ENCODE measurements at regions not wholly inside any gene's neighbourhood (a gene's known extent, or its start where the extent isn't known, plus 50 kb on each side); places are given as distances from the start of the nearest gene placed in this dataset.

DNA sequence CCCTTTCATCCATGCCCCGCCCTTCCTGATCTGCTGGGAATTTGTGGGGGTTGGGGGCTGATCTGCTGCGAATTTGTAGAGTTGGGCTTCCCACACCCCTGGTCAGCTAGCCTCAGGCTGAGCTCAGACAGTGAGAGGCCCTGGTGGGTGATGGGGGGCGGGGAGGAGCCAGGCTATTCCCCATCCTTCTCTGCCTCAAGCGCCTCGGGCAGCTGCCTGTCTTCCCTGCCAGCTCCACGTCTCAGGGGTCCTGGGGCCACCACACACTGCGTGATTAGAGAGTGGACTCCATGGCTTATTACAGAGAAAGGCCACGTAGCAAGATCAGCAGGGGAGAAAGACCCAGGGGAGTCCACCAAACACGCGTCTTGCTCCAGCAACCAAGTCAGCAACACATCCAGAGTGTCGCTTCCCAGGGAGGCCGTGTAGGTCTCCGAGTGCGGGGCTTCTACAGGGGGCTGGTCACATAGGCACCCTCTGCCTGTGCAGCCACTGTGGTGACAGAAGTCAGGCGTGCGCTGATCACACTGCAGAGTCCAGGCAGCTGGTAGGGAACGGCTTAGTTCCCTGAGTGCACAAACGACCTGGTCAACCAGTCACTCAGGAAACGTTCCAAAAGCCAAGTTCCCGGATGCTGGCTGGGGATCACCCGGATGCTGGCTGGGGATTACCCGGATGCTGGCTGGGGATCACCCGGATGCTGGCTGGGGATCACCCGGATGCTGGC lies 254.4 kb upstream of the SFSWAP start:
- no peak overlapping the region for H3K14ac ChIP-seq (ENCODE audit: insufficient read length)
- FAIRE-seq, result no peak
- POLR2A ChIA-PET (ENCODE audit: partially characterized antibody), result no interaction called here

More for the DNA sequence above, 254.4 kb upstream of the SFSWAP start:
- CTCF ChIA-PET (ENCODE audit: partially characterized antibody), result interaction anchor here (0.7 to 3.7 kb wide), 9 partner anchors 34 to 540 kb away, joined by 3 to 18 read pairs (median 3); no protein-coding TSS in a partner anchor
- TF ChIP-seq FOSL1 (IDR thresholded peaks at IDR 0.05; ENCODE audit: insufficient read depth, low read depth, low read length) (no peak), BCL11A (IDR thresholded peaks at IDR 0.05; ENCODE audit: low read depth in 2 of 2, low read length in 2 of 2) (no peak), PHF8 (conservative IDR thresholded peaks at IDR 0.05; ENCODE audit: low read depth, low read length) (no peak), EGR1 (IDR thresholded peaks at IDR 0.05; ENCODE audit: borderline replicate concordance, low read depth, low read length) (no peak)
- no peak overlapping the region for H3K27ac ChIP-seq (ENCODE audit: low read depth, low read length)
- H3K4me2 ChIP-seq (ENCODE audit: insufficient read depth in 1 of 2, low read depth in 2 of 2, low read length in 2 of 2), result no peak overlapping the region
- no peaks in the 10 kb centered on the region for H3K36me3 ChIP-seq (ENCODE audit: control insufficient read depth in 2 of 4, insufficient read depth in 4 of 4, low read length in 3 of 4)
- H3K4ac ChIP-seq (replicated peaks; ENCODE audit: insufficient read length, low read depth, low read length), result no peak overlapping the region
- no peaks in the 10 kb centered on the region for H3K79me2 ChIP-seq (ENCODE audit: control insufficient read depth in 1 of 2, insufficient read depth in 2 of 2, low read length in 2 of 2)
- H3K4me1 ChIP-seq (replicated peaks in 1 of 4; ENCODE audit: control insufficient read depth in 3 of 4, insufficient read depth in 4 of 4, low read length in 3 of 4), result no peaks in the 10 kb centered on the region
- H3K23me2 ChIP-seq (ENCODE audit: low read depth, low read length), result no peaks in the 10 kb centered on the region; the same call in 1 of the 2 replicates
- WGBS, 2 experiments (ENCODE audit: extremely low coverage in 1 of 2, insufficient coverage in 1 of 2, insufficient read length in 1 of 2, insufficient replicate concordance in 2 of 2, low coverage in 1 of 2, low lambda C conversion rate in 2 of 2, missing lambda C conversion rate in 1 of 2), result 83% methylated on average over 22 of the region's 24 CpGs; no CpG with 5 or more reads in 1 of the 2 experiments
- H2BK120ac ChIP-seq (replicated peaks; ENCODE audit: low read depth, low read length), result no peak overlapping the region
- H3K9ac ChIP-seq (replicated peaks in 1 of 4; ENCODE audit: extremely low read depth in 1 of 4, low read depth in 3 of 4, low read length in 3 of 4), result no peak overlapping the region
- H3K27me3 ChIP-seq (replicated peaks in 1 of 4; ENCODE audit: control insufficient read depth in 3 of 4, extremely low read depth in 1 of 4, insufficient read depth in 3 of 4, low read length in 3 of 4), result no peaks in the 10 kb centered on the region
- no peak overlapping the region for H3K18ac ChIP-seq (ENCODE audit: extremely low read depth, low read length)
- no peak overlapping the region for H2BK20ac ChIP-seq (ENCODE audit: low read length)
- H3K4me3 ChIP-seq (ENCODE audit: extremely low read depth in 1 of 4, insufficient read depth in 2 of 4, low read depth in 3 of 4, low read length in 4 of 4), result no peak overlapping the region
- H4K8ac ChIP-seq (ENCODE audit: extremely low read depth, insufficient read depth, low read length), result no peak overlapping the region
- H2BK5ac ChIP-seq (ENCODE audit: low read depth, low read length), result no peak overlapping the region
- no peak overlapping the region for H2BK15ac ChIP-seq (ENCODE audit: low read length)
- no peak overlapping the region for H3K23ac ChIP-seq (ENCODE audit: insufficient read length)
- DNase-seq (ENCODE audit: low read depth in 1 of 2, low spot score in 2 of 2), result no peak
- no peak overlapping the region for H2AK5ac ChIP-seq (ENCODE audit: low read depth, low read length)
- H4K20me1 ChIP-seq (replicated peaks in 1 of 2; ENCODE audit: control insufficient read depth in 1 of 2, insufficient read depth in 2 of 2, low read length in 2 of 2), result no peaks in the 10 kb centered on the region
- H3K79me1 ChIP-seq (ENCODE audit: low read depth, low read length), result no peaks in the 10 kb centered on the region
- no peak overlapping the region for H3K56ac ChIP-seq (replicated peaks; ENCODE audit: insufficient read length, low read depth, low read length)
- no peak overlapping the region for H2AFZ ChIP-seq (ENCODE audit: low read length)
- H4K5ac ChIP-seq (ENCODE audit: insufficient read length, low read depth, low read length), result no peak overlapping the region
- no peaks in the 10 kb centered on the region for H3K9me3 ChIP-seq (ENCODE audit: insufficient read depth in 2 of 2, low read depth in 1 of 2, low read length in 1 of 2)
- H2BK12ac ChIP-seq (ENCODE audit: low read depth, low read length), result no peak overlapping the region
- H4K91ac ChIP-seq (replicated peaks; ENCODE audit: insufficient read length, low read length), result no peak overlapping the region

Measured in H1 (cell line).